ENCODE measurements at regions not wholly inside any gene's neighbourhood (a gene's known extent, or its start where the extent isn't known, plus 50 kb on each side); places are given as distances from the start of the nearest gene placed in this dataset.

- TF ChIP-seq CTCF (IDR thresholded peaks at IDR 0.05) (no peak), POLR2AphosphoS5 (IDR thresholded peaks at IDR 0.05) (no peak), POLR2A (IDR thresholded peaks at IDR 0.05) (no peak)
Observed at GRCh38 chr18:6639305-6639704, 90.2 kb upstream of the ARHGAP28 start.

Data from breast epithelium (tissue), 3 donors.